Urothelium cell line (cell line): ENCODE measurements at regions not wholly inside any gene's neighbourhood (a gene's known extent, or its start where the extent isn't known, plus 50 kb on each side); places are given as distances from the start of the nearest gene placed in this dataset.
A peak's percentile ranks its signal among the peaks of the same experiment; 100 is the strongest.
"Not testable (repeated sequence)": the region's sequence is repeated elsewhere in the genome, so short reads cannot be mapped to it uniquely, and the experiment has no call there.

Experiments used
- DNase-seq: peaks from one replicate; pipeline ENCODE4 v3.0.0; 2011; ENCODE audit warnings: low spot score, mixed read lengths
- FAIRE-seq: peaks from 2 replicates; lab custom pipeline; 2011; peaks lifted over from hg19 to GRCh38; lab: Jason Lieb, UNC

DNA sequence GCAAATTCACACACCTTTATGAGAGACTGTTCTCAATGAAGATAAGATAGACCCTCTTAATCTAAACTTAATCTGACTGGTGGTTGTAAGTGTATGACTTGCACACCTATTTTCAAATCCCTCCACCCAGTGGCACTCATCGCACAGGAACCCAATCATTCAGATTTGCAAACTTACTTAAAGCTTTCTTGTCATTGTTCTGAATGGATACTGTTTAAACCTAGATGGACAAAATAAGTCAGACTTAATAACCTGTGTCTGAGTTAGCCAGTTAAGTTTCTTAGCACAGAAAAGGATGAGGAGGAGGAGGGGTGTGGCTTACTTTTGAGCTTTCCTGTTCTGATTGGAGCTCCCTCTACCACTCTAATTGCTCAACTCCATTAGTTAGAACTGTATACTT is 252.4 kb upstream of the CCNH start:
- DNase-seq = no peak
- FAIRE-seq = no peak

DNA sequence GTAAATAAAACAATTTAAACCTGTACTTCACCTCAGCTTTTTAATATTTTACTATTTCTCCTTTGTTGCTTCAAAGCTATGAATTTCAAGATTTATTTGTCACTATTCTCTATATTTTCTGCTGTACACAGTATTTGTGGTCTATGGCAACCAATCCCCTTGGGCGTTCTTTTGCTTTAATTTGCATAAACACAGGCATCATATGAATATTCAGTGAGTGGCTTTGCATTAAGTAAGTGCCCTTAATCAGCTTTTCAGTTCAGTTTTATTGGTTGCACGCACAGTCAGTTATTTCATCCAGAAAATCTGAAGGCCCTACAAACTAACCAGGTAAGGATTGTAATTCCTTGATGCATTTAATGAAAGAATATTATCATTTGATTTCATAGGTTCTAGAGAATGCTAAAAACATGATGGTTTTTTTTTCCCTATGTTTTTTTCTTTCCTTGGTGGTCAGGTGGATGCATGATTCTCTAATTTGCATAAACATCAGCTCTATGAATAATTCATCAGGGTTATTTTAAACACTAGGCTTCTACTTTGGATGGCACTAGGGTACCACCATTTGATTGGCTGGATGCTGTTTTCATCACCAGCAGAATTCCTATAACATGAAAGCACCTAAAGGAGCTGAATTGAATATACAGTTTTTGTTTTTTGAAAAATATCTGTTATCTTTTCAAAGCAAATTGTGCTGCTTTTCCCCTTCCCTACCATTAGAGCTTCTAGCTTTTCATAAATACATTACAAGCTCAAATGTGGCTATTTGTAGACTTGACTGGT is 249.2 kb upstream of the CCNH start:
- FAIRE-seq = no peak
- DNase-seq = no peak

DNA sequence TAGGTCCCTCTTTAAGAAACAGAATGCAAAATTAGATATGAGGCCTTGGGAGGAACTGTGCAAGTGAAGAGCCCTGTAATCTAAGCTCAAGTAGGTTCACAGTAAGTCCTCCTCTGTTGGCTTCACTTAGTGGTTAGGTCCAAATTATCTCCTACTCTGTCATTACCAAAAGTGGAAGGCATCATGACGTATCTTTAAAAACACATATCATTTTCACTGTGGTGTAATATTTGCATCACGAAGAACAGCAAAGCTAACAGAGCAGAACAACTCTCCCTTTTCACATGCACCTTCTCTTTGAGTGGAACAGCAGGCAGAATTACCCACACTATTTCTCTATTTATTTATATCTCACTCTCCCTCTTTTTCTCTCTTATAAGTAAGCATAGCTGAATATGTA is 240.5 kb upstream of the CCNH start:
- no peak for DNase-seq
- no peak for FAIRE-seq

DNA sequence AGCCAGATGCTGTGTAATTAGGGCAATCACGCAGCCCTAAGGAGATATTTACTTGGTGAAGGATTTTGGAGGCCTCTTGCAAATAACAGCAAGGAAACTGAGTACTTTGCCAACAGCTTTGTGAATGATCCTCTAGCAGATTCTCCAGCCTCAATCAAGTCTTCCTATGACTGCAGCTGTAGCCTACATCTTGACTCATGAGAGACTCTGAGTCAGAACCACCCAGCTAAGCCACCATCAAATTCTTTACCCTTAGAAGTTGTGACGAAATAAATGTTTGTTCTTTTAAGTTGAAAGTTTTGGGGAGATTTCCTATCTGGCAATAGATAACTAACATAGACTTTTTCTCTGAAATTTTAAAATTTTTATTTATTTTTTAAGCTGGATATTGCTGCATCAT is 237.6 kb upstream of the CCNH start:
- FAIRE-seq = no peak
- peak; percentile 6 for DNase-seq

DNA sequence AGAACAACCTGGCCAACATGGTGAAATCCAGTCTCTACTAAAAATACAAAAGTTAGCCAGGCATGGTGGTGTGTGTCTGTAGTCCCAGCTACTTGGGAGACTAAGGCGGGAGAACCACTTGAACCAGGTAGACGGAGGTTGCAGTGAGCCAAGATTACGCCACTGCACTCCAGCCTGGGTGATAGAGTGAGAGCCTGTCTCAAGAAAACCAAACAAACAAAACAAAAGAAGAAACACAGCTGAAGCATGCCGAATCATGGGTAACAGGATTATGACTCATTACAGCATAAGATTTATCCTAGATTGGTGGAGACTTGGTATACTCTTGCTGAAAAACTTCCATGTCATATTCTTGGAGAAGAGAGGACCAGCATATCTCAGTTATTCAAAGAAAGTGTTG is 236.7 kb upstream of the CCNH start:
- DNase-seq (no peak), FAIRE-seq (no peak)

DNA sequence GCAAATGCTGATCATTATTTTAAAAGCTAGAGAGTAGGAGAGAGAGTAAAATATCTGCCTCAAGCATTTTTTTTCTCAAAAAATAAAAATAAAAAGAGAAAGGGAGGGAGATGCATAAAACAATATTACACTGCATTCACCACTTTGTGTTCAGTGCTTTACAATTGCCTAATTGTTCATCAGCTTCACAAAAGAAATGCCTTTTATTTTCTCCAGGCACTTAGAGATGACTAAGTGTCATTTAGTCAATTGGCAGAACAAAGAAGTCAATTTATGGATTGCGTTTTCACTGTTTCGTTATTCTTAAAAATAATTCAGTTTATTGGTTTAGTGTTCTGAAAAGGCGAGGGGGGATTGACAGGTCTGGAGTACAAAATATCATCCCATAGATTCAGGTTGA is 232.5 kb upstream of the CCNH start:
- FAIRE-seq (no peak), DNase-seq (no peak)

DNA sequence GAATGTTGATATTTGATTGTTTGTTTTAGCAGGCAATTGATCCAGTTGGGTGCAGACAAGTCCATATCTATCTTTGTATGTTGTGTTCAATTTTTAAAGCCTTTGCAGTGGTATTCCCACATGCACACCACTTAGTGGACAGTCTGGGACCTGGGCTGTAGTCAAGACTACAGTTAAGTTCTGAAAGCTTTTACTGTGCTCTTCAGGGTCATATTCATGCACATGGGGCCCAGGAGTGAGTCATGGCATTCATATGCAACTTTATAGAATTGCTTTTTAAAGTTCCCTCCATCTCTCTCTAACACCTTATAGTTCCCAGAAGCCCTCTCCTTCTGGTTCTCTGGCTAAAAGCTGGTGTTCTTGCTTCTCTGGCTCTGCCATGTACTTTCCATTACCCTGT is 228.2 kb upstream of the CCNH start:
- FAIRE-seq = no peak
- no peak for DNase-seq

DNA sequence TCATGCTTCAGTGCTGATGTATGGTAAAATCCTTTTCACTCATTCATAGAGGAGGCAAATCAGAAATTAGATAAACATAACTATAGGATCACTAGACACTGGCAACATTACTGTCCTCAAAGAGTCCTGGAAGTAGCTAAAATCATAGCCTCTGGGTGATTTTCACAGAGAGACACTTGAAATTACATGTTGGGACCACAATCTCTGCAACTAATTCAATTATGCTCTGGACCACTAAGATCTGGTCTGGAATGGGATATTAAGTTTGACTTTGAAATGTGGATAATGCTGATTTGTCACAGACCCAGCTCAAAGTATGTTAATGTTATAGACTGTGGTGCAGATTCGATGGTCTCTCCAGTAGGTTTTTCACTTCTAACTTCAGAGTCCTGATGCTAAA is 214.6 kb upstream of the CCNH start:
- no peak for DNase-seq
- FAIRE-seq = no peak

DNA sequence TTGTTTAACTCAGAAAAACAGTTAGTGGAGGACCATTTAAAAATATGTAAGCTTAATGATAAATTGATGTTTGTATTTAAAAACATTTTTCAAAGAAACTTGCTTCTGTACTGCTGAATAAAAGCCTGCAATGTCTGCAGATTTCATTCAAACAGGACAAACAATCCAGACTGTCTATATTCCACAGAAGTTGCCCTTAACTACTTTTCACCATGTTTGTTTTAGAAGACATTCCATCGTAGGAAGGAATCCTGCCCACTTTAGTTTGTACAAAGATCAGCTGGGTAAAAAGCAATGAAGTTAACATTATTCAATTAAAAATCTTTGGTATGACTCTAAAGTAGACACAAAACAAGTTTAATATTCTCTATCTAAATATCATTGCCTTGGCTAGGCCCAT is 195.7 kb upstream of the CCNH start:
- FAIRE-seq = no peak
- no peak for DNase-seq

DNA sequence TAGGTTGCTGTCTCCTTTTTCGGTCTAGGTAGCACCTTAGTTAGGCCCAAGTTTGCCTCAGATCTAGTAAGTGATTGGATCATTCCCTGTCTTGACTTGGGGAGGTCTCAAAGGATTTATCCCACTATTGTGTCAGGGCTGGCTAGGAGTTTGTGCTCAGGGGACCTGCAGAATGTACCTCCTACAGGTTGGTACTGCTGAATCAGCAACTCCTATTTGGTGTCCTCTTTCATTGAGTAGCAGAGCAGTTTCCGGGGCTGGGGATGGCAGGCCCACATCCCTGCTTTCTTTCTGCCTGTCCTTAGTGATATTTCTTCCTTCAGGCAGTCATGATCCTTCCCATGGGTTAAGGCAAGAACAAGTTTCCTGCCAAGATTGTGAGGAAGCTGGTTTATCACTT is 192.9 kb upstream of the CCNH start:
- FAIRE-seq (no peak), DNase-seq (no peak)

DNA sequence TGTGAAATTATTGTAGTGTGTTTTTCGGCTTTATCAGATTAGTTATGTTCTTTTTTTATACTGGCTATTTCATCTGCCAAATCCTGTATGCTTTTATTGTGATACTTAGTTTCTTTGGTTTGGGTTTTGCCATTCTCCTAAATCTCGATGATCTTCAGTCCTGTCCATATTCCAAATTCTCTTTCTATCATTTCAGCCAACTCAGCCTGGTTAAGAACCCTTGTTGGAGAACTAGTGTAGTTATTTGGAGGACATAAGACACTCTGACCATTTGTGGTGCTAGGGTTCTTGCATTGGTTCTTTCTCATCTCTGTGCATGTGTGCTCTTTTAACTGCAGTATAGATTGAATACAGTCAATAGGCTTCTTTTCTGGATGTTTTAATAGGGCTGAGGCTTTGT is 187.0 kb upstream of the CCNH start:
- no peak for FAIRE-seq
- no peak for DNase-seq

DNA sequence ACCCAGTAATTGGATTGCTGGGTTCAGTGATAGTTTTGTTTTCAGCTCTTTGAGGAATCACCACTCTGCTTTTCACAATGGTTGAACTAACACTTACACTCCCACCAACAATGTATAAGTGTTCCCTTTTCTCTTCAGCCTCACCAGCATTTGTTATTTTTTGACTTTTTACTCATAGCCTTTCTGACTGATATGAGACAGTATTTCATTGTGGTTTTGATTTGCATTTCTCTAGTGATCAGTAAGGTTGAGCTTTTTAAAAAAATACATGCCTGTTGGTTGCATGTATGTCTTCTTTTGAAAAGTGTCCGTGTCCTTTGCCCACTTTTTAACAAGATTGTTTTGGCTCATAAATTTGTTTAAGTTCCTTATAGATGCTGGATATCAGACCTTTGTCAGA is 185.7 kb upstream of the CCNH start:
- FAIRE-seq (no peak), DNase-seq (no peak)

DNA sequence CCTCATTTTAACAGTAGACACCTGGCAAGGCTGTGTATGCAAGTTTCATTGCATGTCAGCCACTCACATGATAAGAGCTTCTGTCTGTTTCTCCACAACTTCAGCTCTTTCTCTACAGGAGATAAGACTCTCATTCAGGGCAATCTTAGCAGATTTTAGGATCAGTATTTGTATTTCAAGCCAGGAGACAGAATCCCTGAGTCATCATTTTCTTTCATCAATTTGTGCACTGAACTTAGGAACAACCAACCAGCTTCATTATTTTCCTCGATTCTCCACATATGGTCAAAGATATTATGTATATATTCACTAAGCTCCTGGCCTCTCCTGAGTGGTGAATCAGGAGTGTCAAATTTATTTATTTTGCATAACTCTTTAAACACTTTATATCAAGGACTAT is 181.8 kb upstream of the CCNH start:
- FAIRE-seq = no peak
- no peak for DNase-seq

DNA sequence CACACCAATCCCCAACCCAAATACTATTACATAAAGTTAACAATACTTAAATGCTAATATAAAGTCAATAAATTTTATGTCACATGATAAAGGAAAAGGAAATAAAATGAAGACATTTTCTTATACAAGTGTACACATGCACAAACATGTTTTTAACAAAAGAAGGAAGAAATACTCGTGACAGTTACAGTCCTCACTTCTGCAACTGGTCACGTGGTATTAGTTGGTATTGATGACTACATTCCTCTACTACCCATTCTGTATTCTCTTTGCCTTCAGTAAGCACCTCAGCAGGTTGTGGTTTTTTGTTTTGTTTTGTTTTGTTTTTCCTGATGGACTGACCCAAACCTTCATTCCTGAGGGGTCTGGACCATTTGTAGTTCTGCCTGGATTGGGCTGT is 176.9 kb upstream of the CCNH start:
- DNase-seq (no peak), FAIRE-seq (no peak)

DNA sequence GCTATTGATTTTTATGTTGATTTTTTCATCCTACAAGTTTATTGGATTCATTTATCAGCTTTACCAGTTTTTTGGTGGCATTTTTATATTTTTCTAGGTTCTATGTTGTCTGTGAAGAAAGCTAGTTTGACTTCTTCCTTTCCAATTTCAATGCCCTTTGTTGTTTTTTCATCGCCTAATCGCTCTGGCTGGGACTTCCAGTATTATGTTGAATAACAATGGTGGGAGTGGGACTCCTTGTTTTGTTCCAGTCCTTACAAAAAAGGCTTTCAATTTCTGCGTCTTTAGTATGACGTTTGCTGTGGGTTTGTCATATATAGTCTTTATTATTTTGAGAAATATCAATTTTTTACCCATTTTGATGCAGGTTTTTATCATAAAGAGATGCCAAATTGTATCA is 175.6 kb upstream of the CCNH start:
- FAIRE-seq = no peak
- no peak for DNase-seq

DNA sequence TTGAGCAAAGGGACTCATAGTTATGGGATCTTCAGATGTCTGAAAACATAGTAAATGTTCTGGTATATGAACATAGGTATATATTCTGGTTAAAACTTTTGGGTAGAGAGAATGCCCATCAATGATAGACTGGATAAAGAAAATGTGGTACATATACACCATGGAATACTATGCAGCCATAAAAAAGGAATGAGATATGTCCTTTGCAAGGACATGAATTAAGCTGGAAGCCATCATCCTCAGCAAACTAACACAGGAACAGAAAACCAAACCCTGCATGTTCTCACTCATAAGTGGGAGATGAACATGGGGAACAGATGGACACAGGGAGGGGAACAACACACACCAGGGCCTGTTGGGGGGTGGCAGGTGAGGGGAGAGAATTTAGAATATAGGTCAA is 171.0 kb upstream of the CCNH start:
- not testable (repeated sequence) for FAIRE-seq

DNA sequence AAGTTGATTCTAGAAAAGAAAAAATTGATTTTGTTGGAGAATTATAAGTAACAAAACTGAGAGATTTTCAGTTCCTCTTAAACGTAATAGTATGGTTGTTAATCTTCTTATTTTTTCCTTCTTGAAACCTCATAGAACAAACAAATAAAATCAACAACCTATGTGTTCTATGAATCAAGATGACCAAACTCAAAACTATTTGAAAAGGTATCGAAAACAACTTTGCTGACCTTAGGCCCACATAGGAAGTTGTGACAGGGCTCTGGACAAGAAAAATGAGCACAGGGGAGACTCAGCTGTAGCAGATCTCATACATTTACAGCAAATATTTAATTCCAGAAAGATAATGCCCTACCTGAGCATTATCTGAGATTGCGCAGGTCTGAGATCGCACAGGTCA is 169.4 kb upstream of the CCNH start:
- DNase-seq (no peak), FAIRE-seq (no peak)

More for the DNA sequence above, 171.0 kb upstream of the CCNH start:
- DNase-seq = not testable (repeated sequence)

DNA sequence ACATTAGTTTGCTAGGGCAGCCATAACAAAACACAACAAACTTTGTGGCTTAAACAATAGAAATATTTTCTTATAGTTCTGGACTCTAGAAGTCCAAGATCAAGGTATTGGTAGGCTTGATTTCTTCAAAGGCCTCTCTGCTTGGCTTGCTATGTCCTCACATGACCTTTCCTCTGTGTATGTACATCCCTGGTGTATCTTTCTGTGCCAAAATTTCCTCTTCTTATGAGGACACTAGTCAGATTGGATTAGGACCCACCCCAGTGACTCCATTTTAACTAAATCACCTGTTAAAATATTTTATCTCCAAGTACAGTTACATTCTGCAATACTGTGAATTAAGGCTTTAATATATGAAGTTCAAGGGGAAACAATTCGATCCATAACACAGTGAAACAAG is 168.9 kb upstream of the CCNH start:
- FAIRE-seq = no peak

DNA sequence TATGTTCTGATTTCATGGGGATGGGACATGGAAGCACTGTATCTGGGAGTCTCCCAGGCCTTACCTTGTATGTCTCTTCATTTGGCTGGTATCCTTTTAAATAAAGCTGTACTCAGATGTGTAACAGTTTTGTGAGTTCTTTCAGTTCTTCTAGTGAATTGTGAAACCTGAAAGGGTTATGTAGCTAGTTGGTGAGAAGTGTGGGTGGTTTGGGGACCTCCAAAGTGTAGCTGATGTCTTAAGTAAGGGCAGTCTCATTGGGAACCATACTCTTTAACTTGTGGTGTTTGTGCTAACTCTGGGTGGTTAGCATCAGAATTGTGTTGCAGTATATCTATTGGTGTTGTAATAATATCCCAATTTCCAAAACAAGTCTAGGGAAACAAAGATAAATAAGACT is 166.9 kb upstream of the CCNH start:
- DNase-seq (no peak), FAIRE-seq (no peak)

More for the DNA sequence above, 168.9 kb upstream of the CCNH start:
- DNase-seq = no peak

DNA sequence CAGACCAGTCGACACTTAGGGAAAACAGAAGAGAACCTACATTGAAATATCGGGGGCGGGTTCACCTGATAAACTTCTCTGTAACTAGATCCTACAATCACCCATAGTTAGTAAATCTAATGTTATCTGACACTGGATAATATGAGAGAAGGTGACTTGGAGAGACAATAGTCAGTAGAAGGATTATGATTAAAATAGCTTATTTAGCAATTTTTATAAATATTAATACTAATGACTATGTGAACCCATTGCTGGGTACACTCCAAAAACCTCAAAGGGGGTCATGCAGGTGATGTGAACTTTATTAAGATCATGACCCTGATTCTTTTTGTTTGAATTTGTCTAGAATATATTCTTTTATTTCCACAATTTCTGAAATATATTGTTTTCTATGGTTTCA is 164.1 kb upstream of the CCNH start:
- DNase-seq = no peak
- no peak for FAIRE-seq

DNA sequence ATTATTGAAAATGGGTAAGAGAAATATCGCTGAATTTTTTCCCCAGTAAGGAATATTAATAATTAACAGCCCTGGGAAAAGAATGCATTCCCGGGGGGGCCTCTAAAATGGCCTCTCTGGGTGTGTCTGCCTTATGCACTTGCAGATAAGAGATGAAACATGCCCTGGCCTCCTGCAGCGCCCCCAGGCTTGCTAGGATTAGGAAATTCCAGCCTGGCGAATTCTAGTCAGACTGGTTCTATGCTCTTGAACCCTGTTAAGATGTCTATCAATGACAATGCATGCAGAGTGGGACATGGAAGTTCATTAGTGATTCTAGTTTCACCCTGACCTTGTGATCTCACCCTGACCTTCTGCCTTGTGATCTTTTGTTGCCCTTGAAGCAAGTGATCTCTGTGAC is 163.6 kb upstream of the CCNH start:
- FAIRE-seq, DNase-seq: not testable (repeated sequence)

DNA sequence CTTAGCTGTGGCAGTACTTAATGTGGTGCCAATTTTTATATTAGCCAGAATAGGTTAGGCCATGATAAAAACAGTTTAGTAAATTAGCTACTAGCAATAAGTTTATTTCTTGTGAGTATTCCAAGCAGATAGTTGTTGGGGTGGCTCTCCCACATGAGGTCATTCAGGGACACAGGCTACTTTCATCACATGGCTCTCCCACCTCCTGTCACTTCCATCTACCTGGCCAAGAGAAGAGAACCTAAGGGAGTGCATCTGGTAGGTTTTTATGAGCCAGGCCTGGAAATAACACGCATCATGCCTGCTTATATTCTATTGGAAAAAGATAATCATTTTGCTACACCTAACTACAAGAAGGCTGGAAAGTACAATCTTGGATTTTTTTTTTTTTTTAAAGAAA is 161.4 kb upstream of the CCNH start:
- no peak for DNase-seq
- no peak for FAIRE-seq

DNA sequence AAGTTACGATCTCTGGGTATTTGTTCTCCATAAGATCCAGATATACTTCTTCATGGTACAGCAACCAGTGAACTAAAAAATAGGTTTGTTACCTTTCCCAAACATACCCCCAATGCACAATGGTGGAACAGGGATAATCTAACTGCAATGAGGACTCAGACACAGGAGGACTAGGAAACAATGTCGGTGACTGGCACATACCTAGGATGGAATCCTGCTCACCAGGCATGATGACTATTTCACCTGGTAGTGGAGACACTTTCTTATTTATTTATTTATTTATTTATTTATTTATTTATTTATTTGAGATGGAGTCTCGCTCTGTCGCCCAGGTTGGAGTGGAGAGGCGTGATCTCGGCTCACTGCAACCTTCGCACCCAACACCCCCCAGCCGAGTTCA is 159.9 kb upstream of the CCNH start:
- no peak for FAIRE-seq
- DNase-seq = no peak
